ENCODE measurements at regions not wholly inside any gene's neighbourhood (a gene's known extent, or its start where the extent isn't known, plus 50 kb on each side); places are given as distances from the start of the nearest gene placed in this dataset.

DNA sequence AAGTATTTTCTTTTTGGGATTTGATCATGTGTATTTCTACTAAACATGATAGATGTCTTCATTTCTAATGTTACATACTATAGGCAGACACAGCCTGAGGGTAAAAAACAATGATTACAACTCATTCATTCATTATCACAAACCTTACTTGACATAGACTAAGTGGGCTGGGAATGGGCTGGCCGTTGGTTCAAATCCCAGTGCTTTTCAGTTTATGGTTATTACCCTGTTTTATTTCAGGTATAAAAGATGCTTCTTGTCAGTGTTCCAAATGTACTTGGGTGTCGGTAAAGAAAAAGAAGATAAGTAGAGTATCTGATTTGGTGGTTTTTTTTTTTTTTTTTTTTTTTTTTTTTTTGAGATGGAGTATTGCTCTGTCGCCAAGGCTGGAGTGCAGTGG is 149.7 kb upstream of the ZFHX3 start:
- Histone ChIP-seq H3K4me1 (ENCODE audit: control insufficient read depth in 3 of 3, insufficient read depth in 3 of 3, low read length in 3 of 3) (peaks cover 0 to 3% (median 2%) of the 10 kb centered on the region in 3 donors), H3K27ac (ENCODE audit: low read depth, low read length) (no peak overlapping the region), H3K9me3 (ENCODE audit: control insufficient read depth in 3 of 3, low read length in 3 of 3) (no peaks in the 10 kb centered on the region), H3K4me3 (ENCODE audit: low read length in 3 of 3) (no peak overlapping the region), H3K27me3 (ENCODE audit: control insufficient read depth in 3 of 3, insufficient read depth in 3 of 3, low read length in 3 of 3) (no peaks in the 10 kb centered on the region), H3K9ac (ENCODE audit: low read depth in 1 of 3, low read length in 3 of 3) (no peak overlapping the region), H3K36me3 (ENCODE audit: control insufficient read depth in 3 of 3, insufficient read depth in 3 of 3, low read length in 3 of 3) (no peaks in the 10 kb centered on the region)

DNA sequence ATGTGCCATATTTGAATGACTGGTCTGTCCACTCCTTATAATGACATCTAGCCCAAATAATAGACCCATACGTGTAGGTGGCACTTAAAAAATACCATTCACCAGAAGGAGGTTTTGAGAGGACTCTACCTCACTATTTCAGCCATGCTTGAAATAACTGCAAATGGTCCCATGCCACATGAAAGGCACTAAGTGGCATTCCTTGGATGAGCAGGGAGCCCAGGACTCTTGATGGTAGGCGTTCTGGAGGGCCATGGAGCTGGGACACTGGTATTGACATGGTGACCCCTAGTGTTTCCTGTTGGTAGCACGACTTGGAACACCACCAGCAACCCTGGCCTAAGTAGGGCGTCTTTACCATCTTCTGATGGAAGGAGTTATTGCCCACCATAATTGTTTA is 148.7 kb upstream of the ZFHX3 start:
- Histone ChIP-seq H3K27me3 (ENCODE audit: control insufficient read depth in 3 of 3, insufficient read depth in 3 of 3, low read length in 3 of 3) (no peaks in the 10 kb centered on the region), H3K4me3 (ENCODE audit: low read length in 3 of 3) (no peak overlapping the region), H3K36me3 (ENCODE audit: control insufficient read depth in 3 of 3, insufficient read depth in 3 of 3, low read length in 3 of 3) (no peaks in the 10 kb centered on the region), H3K4me1 (ENCODE audit: control insufficient read depth in 3 of 3, insufficient read depth in 3 of 3, low read length in 3 of 3) (peaks cover 0 to 11% (median 4%) of the 10 kb centered on the region in 3 donors), H3K9ac (ENCODE audit: low read depth in 1 of 3, low read length in 3 of 3) (no peak overlapping the region), H3K9me3 (ENCODE audit: control insufficient read depth in 3 of 3, low read length in 3 of 3) (no peaks in the 10 kb centered on the region), H3K27ac (ENCODE audit: low read depth, low read length) (no peak overlapping the region)

GRCh38 chr16:73193464-73193863 is 145.5 kb upstream of the ZFHX3 start:
- H3K27me3 ChIP-seq (ENCODE audit: control insufficient read depth in 3 of 3, insufficient read depth in 3 of 3, low read length in 3 of 3), result no peaks in the 10 kb centered on the region
- H3K36me3 ChIP-seq (ENCODE audit: control insufficient read depth in 3 of 3, insufficient read depth in 3 of 3, low read length in 3 of 3), result no peaks in the 10 kb centered on the region
- H3K4me3 ChIP-seq (ENCODE audit: low read length in 3 of 3), result no peak overlapping the region

DNA sequence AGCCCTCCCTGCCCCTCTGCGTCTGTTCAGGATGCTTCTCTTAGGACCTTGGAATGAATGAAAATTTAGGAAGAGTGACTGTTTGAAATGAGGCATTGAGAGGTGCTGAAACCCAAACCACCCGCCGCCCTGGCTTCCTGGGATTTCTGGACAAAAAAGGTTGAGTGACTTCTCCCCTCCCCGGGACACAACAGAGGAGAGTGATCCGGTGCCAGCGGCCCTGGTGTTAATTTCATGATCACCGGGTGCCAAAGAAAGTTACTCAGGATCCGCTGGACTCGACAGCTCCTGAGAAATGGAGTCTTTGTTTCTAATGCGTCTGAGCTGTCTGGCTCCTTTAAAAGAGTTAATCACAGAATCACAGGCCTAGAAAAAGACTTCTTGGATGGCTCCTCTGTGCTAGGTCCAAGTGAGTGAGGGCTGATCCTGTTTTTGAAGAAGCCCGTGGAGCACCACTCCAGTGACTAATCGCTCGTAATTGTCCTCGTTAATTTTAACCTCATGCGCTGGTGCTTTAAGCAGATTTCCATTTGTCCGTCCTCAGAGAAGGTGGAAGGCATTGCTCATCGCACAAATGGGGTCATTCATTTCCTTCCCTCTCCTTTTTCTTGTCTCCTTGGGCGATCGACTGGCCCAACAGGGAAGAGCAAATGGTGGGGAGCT is 144.4 kb upstream of the ZFHX3 start:
- no peaks in the 10 kb centered on the region for H3K9me3 ChIP-seq (ENCODE audit: control insufficient read depth in 3 of 3, low read length in 3 of 3)
- peak overlapping the region in 1 of 3 donors; percentile 0 for H3K9ac ChIP-seq (ENCODE audit: low read depth in 1 of 3, low read length in 3 of 3)
- H3K27me3 ChIP-seq (ENCODE audit: control insufficient read depth in 3 of 3, insufficient read depth in 3 of 3, low read length in 3 of 3), result no peaks in the 10 kb centered on the region
- H3K4me3 ChIP-seq (ENCODE audit: low read length in 3 of 3), result no peak overlapping the region
- H3K4me1 ChIP-seq (ENCODE audit: control insufficient read depth in 3 of 3, insufficient read depth in 3 of 3, low read length in 3 of 3), result peaks cover 0 to 12% (median 4%) of the 10 kb centered on the region in 3 donors
- no peak overlapping the region for H3K27ac ChIP-seq (ENCODE audit: low read depth, low read length)
- no peaks in the 10 kb centered on the region for H3K36me3 ChIP-seq (ENCODE audit: control insufficient read depth in 3 of 3, insufficient read depth in 3 of 3, low read length in 3 of 3)

More at GRCh38 chr16:73193464-73193863, 145.5 kb upstream of the ZFHX3 start:
- Histone ChIP-seq H3K9me3 (ENCODE audit: control insufficient read depth in 3 of 3, low read length in 3 of 3) (no peaks in the 10 kb centered on the region), H3K27ac (ENCODE audit: low read depth, low read length) (no peak overlapping the region), H3K9ac (ENCODE audit: low read depth in 1 of 3, low read length in 3 of 3) (no peak overlapping the region), H3K4me1 (ENCODE audit: control insufficient read depth in 3 of 3, insufficient read depth in 3 of 3, low read length in 3 of 3) (peaks cover 0 to 12% (median 4%) of the 10 kb centered on the region in 3 donors)

DNA sequence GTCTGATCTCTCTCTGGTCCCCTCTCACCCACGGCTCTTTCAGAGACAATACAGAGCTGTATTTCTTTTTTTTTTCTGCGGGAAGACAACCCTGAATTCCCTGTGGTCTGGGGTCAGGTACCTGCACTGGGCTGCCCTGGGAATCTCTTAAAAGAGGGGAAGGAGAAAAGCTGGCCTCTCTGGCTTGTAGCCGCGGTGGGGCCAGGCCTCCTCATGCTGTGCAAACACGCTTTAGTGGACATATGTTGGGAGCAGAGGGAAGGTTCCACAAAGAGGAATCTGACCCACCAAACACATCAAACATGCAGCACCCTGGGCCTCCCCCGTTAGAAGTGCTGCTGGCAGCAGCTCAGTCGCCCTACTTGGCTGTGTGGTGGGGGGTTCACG is 143.7 kb upstream of the ZFHX3 start:
- Histone ChIP-seq H3K27me3 (ENCODE audit: control insufficient read depth in 3 of 3, insufficient read depth in 3 of 3, low read length in 3 of 3) (no peaks in the 10 kb centered on the region), H3K4me3 (ENCODE audit: low read length in 3 of 3) (no peak overlapping the region), H3K36me3 (ENCODE audit: control insufficient read depth in 3 of 3, insufficient read depth in 3 of 3, low read length in 3 of 3) (no peaks in the 10 kb centered on the region), H3K4me1 (ENCODE audit: control insufficient read depth in 3 of 3, insufficient read depth in 3 of 3, low read length in 3 of 3) (peaks cover 0 to 12% (median 4%) of the 10 kb centered on the region in 3 donors), H3K27ac (ENCODE audit: low read depth, low read length) (no peak overlapping the region), H3K9me3 (ENCODE audit: control insufficient read depth in 3 of 3, low read length in 3 of 3) (no peaks in the 10 kb centered on the region), H3K9ac (ENCODE audit: low read depth in 1 of 3, low read length in 3 of 3) (no peak overlapping the region)

GRCh38 chr16:73190688-73191659 is 143.0 kb upstream of the ZFHX3 start:
- no peaks in the 10 kb centered on the region for H3K36me3 ChIP-seq (ENCODE audit: control insufficient read depth in 3 of 3, insufficient read depth in 3 of 3, low read length in 3 of 3)
- H3K4me3 ChIP-seq (ENCODE audit: low read length in 3 of 3), result no peak overlapping the region
- no peak overlapping the region for H3K27ac ChIP-seq (ENCODE audit: low read depth, low read length)
- no peaks in the 10 kb centered on the region for H3K9me3 ChIP-seq (ENCODE audit: control insufficient read depth in 3 of 3, low read length in 3 of 3)
- no peak overlapping the region for H3K9ac ChIP-seq (ENCODE audit: low read depth in 1 of 3, low read length in 3 of 3)
- H3K27me3 ChIP-seq (ENCODE audit: control insufficient read depth in 3 of 3, insufficient read depth in 3 of 3, low read length in 3 of 3), result no peaks in the 10 kb centered on the region
- peaks cover 0 to 12% (median 4%) of the 10 kb centered on the region in 3 donors for H3K4me1 ChIP-seq (ENCODE audit: control insufficient read depth in 3 of 3, insufficient read depth in 3 of 3, low read length in 3 of 3)

- H3K4me1 ChIP-seq (ENCODE audit: control insufficient read depth in 3 of 3, insufficient read depth in 3 of 3, low read length in 3 of 3), result peaks cover 0 to 12% (median 4%) of the 10 kb centered on the region in 3 donors
- no peaks in the 10 kb centered on the region for H3K9me3 ChIP-seq (ENCODE audit: control insufficient read depth in 3 of 3, low read length in 3 of 3)
- no peaks in the 10 kb centered on the region for H3K36me3 ChIP-seq (ENCODE audit: control insufficient read depth in 3 of 3, insufficient read depth in 3 of 3, low read length in 3 of 3)
- H3K27ac ChIP-seq (ENCODE audit: low read depth, low read length), result no peak overlapping the region
- no peaks in the 10 kb centered on the region for H3K27me3 ChIP-seq (ENCODE audit: control insufficient read depth in 3 of 3, insufficient read depth in 3 of 3, low read length in 3 of 3)
- H3K4me3 ChIP-seq (ENCODE audit: low read length in 3 of 3), result no peak overlapping the region
- H3K9ac ChIP-seq (ENCODE audit: low read depth in 1 of 3, low read length in 3 of 3), result no peak overlapping the region
Measured at GRCh38 chr16:73190256-73190655, 142.3 kb upstream of the ZFHX3 start.

- no peak overlapping the region for H3K27ac ChIP-seq (ENCODE audit: low read depth, low read length)
- no peaks in the 10 kb centered on the region for H3K9me3 ChIP-seq (ENCODE audit: control insufficient read depth in 3 of 3, low read length in 3 of 3)
- peak overlapping the region in 1 of 3 donors; percentile 20 for H3K9ac ChIP-seq (ENCODE audit: low read depth in 1 of 3, low read length in 3 of 3)
- H3K27me3 ChIP-seq (ENCODE audit: control insufficient read depth in 3 of 3, insufficient read depth in 3 of 3, low read length in 3 of 3), result no peaks in the 10 kb centered on the region
- peaks cover 0 to 12% (median 4%) of the 10 kb centered on the region in 3 donors for H3K4me1 ChIP-seq (ENCODE audit: control insufficient read depth in 3 of 3, insufficient read depth in 3 of 3, low read length in 3 of 3)
- no peak overlapping the region for H3K4me3 ChIP-seq (ENCODE audit: low read length in 3 of 3)
- H3K36me3 ChIP-seq (ENCODE audit: control insufficient read depth in 3 of 3, insufficient read depth in 3 of 3, low read length in 3 of 3), result no peaks in the 10 kb centered on the region
Measured at GRCh38 chr16:73189136-73189535, 141.2 kb upstream of the ZFHX3 start.

GRCh38 chr16:73186752-73187601 is 139.0 kb upstream of the ZFHX3 start:
- no peaks in the 10 kb centered on the region for H3K27me3 ChIP-seq (ENCODE audit: control insufficient read depth in 3 of 3, insufficient read depth in 3 of 3, low read length in 3 of 3)
- no peak overlapping the region for H3K9ac ChIP-seq (ENCODE audit: low read depth in 1 of 3, low read length in 3 of 3)
- peaks cover 0 to 4% (median 2%) of the 10 kb centered on the region in 3 donors for H3K4me1 ChIP-seq (ENCODE audit: control insufficient read depth in 3 of 3, insufficient read depth in 3 of 3, low read length in 3 of 3)
- H3K36me3 ChIP-seq (ENCODE audit: control insufficient read depth in 3 of 3, insufficient read depth in 3 of 3, low read length in 3 of 3), result no peaks in the 10 kb centered on the region
- no peaks in the 10 kb centered on the region for H3K9me3 ChIP-seq (ENCODE audit: control insufficient read depth in 3 of 3, low read length in 3 of 3)
- H3K4me3 ChIP-seq (ENCODE audit: low read length in 3 of 3), result no peak overlapping the region
- H3K27ac ChIP-seq (ENCODE audit: low read depth, low read length), result no peak overlapping the region

Measured in skeletal muscle tissue (tissue), 3 donors.